ENCODE measurements at regions not wholly inside any gene's neighbourhood (a gene's known extent, or its start where the extent isn't known, plus 50 kb on each side); places are given as distances from the start of the nearest gene placed in this dataset.

DNA sequence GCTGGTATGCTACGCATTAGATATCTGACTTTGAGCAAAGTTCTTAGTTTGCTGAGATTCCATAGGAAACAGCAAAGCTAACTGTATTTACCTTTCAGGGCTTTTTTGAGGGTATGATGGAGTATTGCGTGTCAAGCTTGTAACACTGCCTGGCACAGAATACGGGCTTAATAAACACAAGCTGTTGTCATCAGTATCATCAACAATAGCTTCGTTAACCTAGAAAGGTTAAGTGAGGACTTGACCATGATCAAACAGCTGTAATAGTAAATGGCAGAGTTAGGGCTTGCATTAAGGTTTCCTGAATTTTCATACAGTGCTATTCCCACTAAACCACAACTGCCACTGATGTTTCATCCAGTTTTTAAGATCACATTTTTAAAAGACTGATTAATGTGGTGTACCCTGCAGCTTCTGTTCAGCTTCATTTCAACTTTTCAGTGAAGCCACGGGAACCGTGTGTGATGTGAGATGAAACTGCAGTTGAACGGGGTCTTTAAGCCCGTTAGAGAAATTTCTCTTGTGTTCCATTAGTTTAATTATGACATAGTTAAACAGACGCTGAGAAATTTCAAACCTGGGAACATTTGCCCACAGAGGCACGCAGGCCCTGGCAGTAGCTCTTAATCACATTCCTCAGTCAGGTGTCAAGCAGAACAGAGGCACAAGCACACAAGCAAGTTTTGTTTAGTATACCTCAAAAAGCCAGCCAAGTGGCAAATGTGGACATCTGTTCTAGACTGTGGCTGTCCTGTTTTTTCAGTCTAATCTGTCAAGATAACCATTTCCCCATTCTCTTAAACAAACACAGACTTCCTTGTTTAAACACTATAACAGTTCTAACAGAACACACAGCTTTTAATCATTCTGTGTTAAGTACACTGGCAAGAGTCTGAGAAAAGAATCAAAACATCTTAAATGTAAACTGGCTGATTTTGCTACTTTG, 147.1 kb downstream of the ZNF608 start:
- H3K27ac ChIP-seq: no peak overlapping the region
- H3K36me3 ChIP-seq (ENCODE audit: low read depth, missing control alignments): no peaks in the 10 kb centered on the region
- H3K9me3 ChIP-seq: no peaks in the 10 kb centered on the region
- TF ChIP-seq, protein P1, sequence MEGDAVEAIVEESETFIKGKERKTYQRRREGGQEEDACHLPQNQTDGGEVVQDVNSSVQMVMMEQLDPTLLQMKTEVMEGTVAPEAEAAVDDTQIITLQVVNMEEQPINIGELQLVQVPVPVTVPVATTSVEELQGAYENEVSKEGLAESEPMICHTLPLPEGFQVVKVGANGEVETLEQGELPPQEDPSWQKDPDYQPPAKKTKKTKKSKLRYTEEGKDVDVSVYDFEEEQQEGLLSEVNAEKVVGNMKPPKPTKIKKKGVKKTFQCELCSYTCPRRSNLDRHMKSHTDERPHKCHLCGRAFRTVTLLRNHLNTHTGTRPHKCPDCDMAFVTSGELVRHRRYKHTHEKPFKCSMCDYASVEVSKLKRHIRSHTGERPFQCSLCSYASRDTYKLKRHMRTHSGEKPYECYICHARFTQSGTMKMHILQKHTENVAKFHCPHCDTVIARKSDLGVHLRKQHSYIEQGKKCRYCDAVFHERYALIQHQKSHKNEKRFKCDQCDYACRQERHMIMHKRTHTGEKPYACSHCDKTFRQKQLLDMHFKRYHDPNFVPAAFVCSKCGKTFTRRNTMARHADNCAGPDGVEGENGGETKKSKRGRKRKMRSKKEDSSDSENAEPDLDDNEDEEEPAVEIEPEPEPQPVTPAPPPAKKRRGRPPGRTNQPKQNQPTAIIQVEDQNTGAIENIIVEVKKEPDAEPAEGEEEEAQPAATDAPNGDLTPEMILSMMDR (IDR thresholded peaks at IDR 0.05): no peak
- no peak for TF ChIP-seq POLR2A (IDR thresholded peaks at IDR 0.05)
- no peak overlapping the region for H3K4me3 ChIP-seq
- 47 to 56% methylated on average over 10 of the region's 10 CpGs for WGBS, 2 donors
- H3K27me3 ChIP-seq: no peaks in the 10 kb centered on the region
- peaks cover 6% of the 10 kb centered on the region for H3K4me1 ChIP-seq
- intact Hi-C loops (cut with DNase I; ENCODE audit: low total_unique reads): no loop called here
- DNase-seq: peak; percentile 21

DNA sequence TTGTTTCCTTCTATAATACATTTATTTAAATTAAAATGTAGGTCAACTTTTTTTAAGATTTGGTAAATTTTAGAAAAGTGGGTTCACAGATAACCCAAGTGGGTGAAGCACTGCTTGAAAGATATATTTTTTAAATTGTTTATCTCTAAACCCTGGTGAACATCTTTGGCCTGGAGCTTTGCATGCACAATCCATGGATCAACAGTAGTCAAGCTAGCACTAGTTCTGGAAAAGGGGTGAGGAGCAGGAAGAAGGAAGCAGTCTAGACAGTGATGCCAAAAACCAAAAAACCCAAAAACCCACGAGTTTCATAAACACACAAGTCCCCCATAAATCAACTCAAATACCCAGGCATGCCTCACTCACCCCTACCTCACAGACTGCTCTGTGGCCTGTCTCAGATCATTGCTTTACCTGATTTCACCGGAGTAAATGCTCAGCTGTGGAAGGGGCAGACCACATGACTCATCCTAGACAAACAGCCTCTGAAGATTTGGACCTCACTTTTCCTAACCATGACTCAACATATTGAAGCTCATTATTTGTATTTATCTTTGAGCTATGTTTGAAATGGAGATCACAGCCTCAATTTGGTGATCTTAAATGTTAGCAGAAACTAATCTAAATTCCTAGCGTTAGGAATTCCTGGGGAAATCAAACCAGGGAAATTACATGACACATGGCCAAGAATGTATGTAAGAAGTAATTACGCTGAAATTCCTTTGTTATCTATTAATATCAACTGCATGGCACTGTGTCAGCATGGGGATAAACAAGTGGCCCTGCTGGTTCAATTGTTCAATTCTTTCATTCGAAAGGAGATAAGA, 149.6 kb downstream of the ZNF608 start:
- H3K4me3 ChIP-seq: no peak overlapping the region
- TF ChIP-seq, protein P1 (IDR thresholded peaks at IDR 0.05): no peak
- TF ChIP-seq POLR2A (IDR thresholded peaks at IDR 0.05): no peak
- H3K27ac ChIP-seq: no peak overlapping the region
- no peak for DNase-seq
- no peaks in the 10 kb centered on the region for H3K9me3 ChIP-seq
- H3K4me1 ChIP-seq: peaks cover 6% of the 10 kb centered on the region
- no peaks in the 10 kb centered on the region for H3K36me3 ChIP-seq (ENCODE audit: low read depth, missing control alignments)
- H3K27me3 ChIP-seq: no peaks in the 10 kb centered on the region
- 70 to 78% methylated on average over 5 of the region's 5 CpGs for WGBS, 2 donors
- intact Hi-C loops (cut with DNase I; ENCODE audit: low total_unique reads): no loop called here

DNA sequence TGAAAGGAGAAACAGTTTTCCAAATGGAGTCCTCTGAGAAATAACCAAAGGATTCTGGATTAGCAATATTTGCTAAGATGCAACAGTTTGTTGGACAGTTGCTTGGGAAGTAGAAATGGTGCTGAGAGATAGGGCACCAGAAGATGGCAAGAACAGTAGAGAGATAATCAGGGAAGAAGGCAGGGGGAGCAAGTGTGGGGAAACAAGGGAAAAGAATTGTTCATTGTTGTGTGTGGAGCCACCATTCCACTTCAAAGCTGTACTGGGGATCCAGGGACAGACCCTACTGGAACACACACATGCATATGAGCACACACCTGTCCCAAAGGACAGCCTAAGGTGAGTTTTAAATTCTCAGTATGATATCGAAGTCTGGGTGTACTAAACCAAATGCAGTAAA, 152.5 kb downstream of the ZNF608 start:
- no peaks in the 10 kb centered on the region for H3K27me3 ChIP-seq
- DNase-seq: no peak
- H3K4me1 ChIP-seq: no peaks in the 10 kb centered on the region
- TF ChIP-seq POLR2A (IDR thresholded peaks at IDR 0.05): no peak
- TF ChIP-seq, protein P1 (IDR thresholded peaks at IDR 0.05): no peak
- intact Hi-C loops (cut with DNase I; ENCODE audit: low total_unique reads): no loop called here
- H3K36me3 ChIP-seq (ENCODE audit: low read depth, missing control alignments): no peaks in the 10 kb centered on the region
- no peak overlapping the region for H3K4me3 ChIP-seq
- H3K9me3 ChIP-seq: no peaks in the 10 kb centered on the region
- WGBS, 2 donors: 69 to 100% methylated on average over 1 of the region's 1 CpG
- no peak overlapping the region for H3K27ac ChIP-seq

DNA sequence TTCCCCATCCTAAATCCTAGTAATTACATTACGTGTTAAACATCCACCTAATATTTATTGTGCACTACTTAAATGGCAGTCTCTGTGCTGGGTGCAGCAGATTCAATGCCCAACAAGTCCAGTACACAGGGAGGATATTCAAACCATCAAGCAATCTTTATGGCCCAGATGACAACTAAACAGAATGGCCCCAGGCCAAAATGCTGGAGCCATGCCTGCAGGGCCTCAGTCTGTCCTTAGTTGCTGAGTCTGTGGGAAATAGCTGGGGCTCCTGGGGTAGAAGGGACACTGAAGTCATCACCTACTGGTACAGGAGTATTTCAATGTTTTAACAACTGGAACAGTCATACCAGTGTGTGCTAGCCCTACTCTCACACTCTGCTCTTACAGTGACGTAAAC, 153.5 kb downstream of the ZNF608 start:
- WGBS, 2 donors: 97 to 100% methylated on average over 2 of the region's 2 CpGs
- no peak overlapping the region for H3K27ac ChIP-seq
- H3K36me3 ChIP-seq (ENCODE audit: low read depth, missing control alignments): no peaks in the 10 kb centered on the region
- intact Hi-C loops (cut with DNase I; ENCODE audit: low total_unique reads): no loop called here
- no peaks in the 10 kb centered on the region for H3K9me3 ChIP-seq
- no peaks in the 10 kb centered on the region for H3K4me1 ChIP-seq
- H3K4me3 ChIP-seq: no peak overlapping the region
- no peak for DNase-seq
- H3K27me3 ChIP-seq: no peaks in the 10 kb centered on the region
- TF ChIP-seq POLR2A (IDR thresholded peaks at IDR 0.05): no peak
- TF ChIP-seq, protein P1 (IDR thresholded peaks at IDR 0.05): no peak
